Natural killer cell (primary cell): ENCODE measurements at regions not wholly inside any gene's neighbourhood (a gene's known extent, or its start where the extent isn't known, plus 50 kb on each side); places are given as distances from the start of the nearest gene placed in this dataset.
"Not testable (repeated sequence)": the region's sequence is repeated elsewhere in the genome, so short reads cannot be mapped to it uniquely, and the experiment has no call there.

Experiments used
- ATAC-seq, 3 donors: fragments of 150-1000 bp in 2 of 3; fragments of 200-7000 bp in 1 of 3; cut with Tn5 transposase; 1 replicate in 1 of 3; 2 replicates in 2 of 3; pipeline ENCODE4 v1.10.0; 2021; ENCODE audit warnings: mild to moderate bottlenecking in 2 of 3, moderate library complexity in 2 of 3
- DNase-seq, 2 donors: peaks; one replicate each; pipeline versions ENCODE4 v3.0.0 to v3.0.0-alpha.2; 2013 to 2021; ENCODE audit warnings: mixed read lengths in 1 of 2
- H3K27ac ChIP-seq: one replicate; pipeline ENCODE4 v1.5.1; 2013; ENCODE audit warnings: mild to moderate bottlenecking, low read length
- H3K27me3 ChIP-seq: one replicate; pipeline ENCODE4 v1.6.1; 2013; ENCODE audit warnings: low read length; ENCODE audit not compliant: control insufficient read depth, insufficient read depth
- H3K36me3 ChIP-seq: one replicate; pipeline ENCODE4 v1.6.1; 2013; ENCODE audit warnings: low read length; ENCODE audit not compliant: control insufficient read depth, insufficient read depth
- H3K4me1 ChIP-seq: one replicate; pipeline ENCODE4 v1.6.1; 2013; ENCODE audit warnings: low read length; ENCODE audit not compliant: control insufficient read depth, insufficient read depth
- H3K4me3 ChIP-seq: one replicate; pipeline ENCODE4 v1.5.1; 2013; ENCODE audit warnings: low read length
- H3K9me3 ChIP-seq: one replicate; pipeline ENCODE4 v1.6.1; 2013; ENCODE audit warnings: low read length; ENCODE audit not compliant: control insufficient read depth, insufficient read depth
- H3K27ac Mint-ChIP-seq, 2 donors: one replicate each; pipeline ENCODE4 v1.8.0; 2022; ENCODE audit warnings: mild to moderate bottlenecking in 2 of 2, mixed read lengths in 2 of 2, moderate library complexity in 1 of 2
- H3K27me3 Mint-ChIP-seq, 2 donors: one replicate each; pipeline ENCODE4 v1.8.0; 2022; ENCODE audit warnings: low read depth in 2 of 2, mixed read lengths in 2 of 2
- H3K36me3 Mint-ChIP-seq: one replicate; pipeline ENCODE4 v1.8.0; 2022; ENCODE audit warnings: mixed read lengths
- H3K4me1 Mint-ChIP-seq, 2 donors: one replicate each; pipeline ENCODE4 v1.8.0; 2022; ENCODE audit warnings: mixed read lengths in 2 of 2
- H3K4me3 Mint-ChIP-seq: one replicate; pipeline ENCODE4 v1.8.0; 2022; ENCODE audit warnings: mild to moderate bottlenecking, moderate library complexity, mixed read lengths
- H3K9me3 Mint-ChIP-seq, 2 donors: one replicate each; pipeline ENCODE4 v1.8.0; 2022; ENCODE audit warnings: mixed read lengths in 2 of 2
- CTCF ChIP-seq: fragments of 200-600 bp; IDR thresholded peaks from one replicate; pipeline ENCODE4 v1.8.0; 2022; ENCODE audit warnings: antibody characterized with exemption
- WGBS: methylation state at CpG from one replicate; pipeline ENCODE4 v1.1.7; 2013; ENCODE audit warnings: missing lambda C conversion rate; ENCODE audit not compliant: insufficient coverage; 5-methylcytosine and 5-hydroxymethylcytosine counted together
- intact Hi-C: fragments of 100-400 bp; cut with micrococcal nuclease; formaldehyde crosslinking; loops from one replicate; pipeline ENCODE4 v1.14.2; 2022

GRCh38 chr13:46463719-46464118 lies 76.7 kb upstream of the RUBCNL start:
- Mint-ChIP-seq H3K9me3 (no peaks in the 10 kb centered on the region), H3K4me1 (no peaks in the 10 kb centered on the region), H3K27ac (no peak overlapping the region), H3K27me3 (no peaks in the 10 kb centered on the region), H3K36me3 (no peaks in the 10 kb centered on the region), H3K4me3 (no peak overlapping the region)
- WGBS: 95% methylated on average over 17 of the region's 23 CpGs
- intact Hi-C loops: no loop called here
- Histone ChIP-seq H3K27me3 (no peaks in the 10 kb centered on the region), H3K4me1 (no peaks in the 10 kb centered on the region), H3K36me3 (no peaks in the 10 kb centered on the region), H3K27ac (no peak overlapping the region), H3K4me3 (no peak overlapping the region), H3K9me3 (no peaks in the 10 kb centered on the region)
- DNase-seq (no peak), ATAC-seq (no peak)
- TF ChIP-seq CTCF: no peak

GRCh38 chr13:46460223-46460622 lies 73.2 kb upstream of the RUBCNL start:
- H3K4me3 Mint-ChIP-seq, DNase-seq, H3K27ac ChIP-seq, H3K27me3 Mint-ChIP-seq, H3K9me3 Mint-ChIP-seq, H3K27me3 ChIP-seq, H3K27ac Mint-ChIP-seq, ATAC-seq, H3K4me3 ChIP-seq, intact Hi-C loops, H3K4me1 Mint-ChIP-seq, H3K36me3 Mint-ChIP-seq, H3K4me1 ChIP-seq, H3K36me3 ChIP-seq, H3K9me3 ChIP-seq: not testable (repeated sequence)
- WGBS: 85% methylated on average over 3 of the region's 4 CpGs

- H3K9me3 Mint-ChIP-seq, H3K4me1 Mint-ChIP-seq, H3K27ac ChIP-seq, H3K27ac Mint-ChIP-seq, intact Hi-C loops, H3K4me1 ChIP-seq, H3K4me3 Mint-ChIP-seq, H3K36me3 ChIP-seq, H3K36me3 Mint-ChIP-seq, H3K27me3 ChIP-seq, H3K4me3 ChIP-seq, H3K9me3 ChIP-seq, DNase-seq, ATAC-seq, H3K27me3 Mint-ChIP-seq: not testable (repeated sequence)
- no CpG with 5 or more reads among the region's 2 CpGs for WGBS
Observed at GRCh38 chr13:46457255-46457654, 70.2 kb upstream of the RUBCNL start.

GRCh38 chr13:46455924-46456323 lies 68.9 kb upstream of the RUBCNL start:
- H3K27me3 ChIP-seq, H3K27ac ChIP-seq, H3K27me3 Mint-ChIP-seq, H3K36me3 ChIP-seq, H3K9me3 Mint-ChIP-seq, DNase-seq, H3K36me3 Mint-ChIP-seq, intact Hi-C loops, H3K9me3 ChIP-seq, H3K4me1 ChIP-seq, H3K4me3 ChIP-seq, H3K4me3 Mint-ChIP-seq, H3K4me1 Mint-ChIP-seq, H3K27ac Mint-ChIP-seq: not testable (repeated sequence)
- ATAC-seq: peak; percentile 47 to 72 (median 49)
- no CpG with 5 or more reads among the region's 4 CpGs for WGBS

GRCh38 chr13:46451145-46451544 lies 64.1 kb upstream of the RUBCNL start:
- H3K27ac Mint-ChIP-seq, H3K4me3 ChIP-seq, H3K9me3 ChIP-seq, H3K9me3 Mint-ChIP-seq, H3K27ac ChIP-seq, DNase-seq, H3K36me3 Mint-ChIP-seq, H3K4me3 Mint-ChIP-seq, H3K36me3 ChIP-seq, H3K4me1 ChIP-seq, H3K27me3 Mint-ChIP-seq, intact Hi-C loops, H3K27me3 ChIP-seq, H3K4me1 Mint-ChIP-seq, ATAC-seq: not testable (repeated sequence)
- 33% methylated on average over 1 of the region's 3 CpGs for WGBS

- H3K36me3 Mint-ChIP-seq, H3K27ac ChIP-seq, H3K4me3 Mint-ChIP-seq, intact Hi-C loops, H3K4me3 ChIP-seq, H3K9me3 ChIP-seq, H3K36me3 ChIP-seq, ATAC-seq, H3K9me3 Mint-ChIP-seq, DNase-seq, H3K27me3 ChIP-seq, H3K4me1 Mint-ChIP-seq, H3K4me1 ChIP-seq, H3K27ac Mint-ChIP-seq: not testable (repeated sequence)
- WGBS: no CpG with 5 or more reads among the region's 2 CpGs
- peaks cover 9 to 10% of the 10 kb centered on the region in 2 donors for H3K27me3 Mint-ChIP-seq
Observed at GRCh38 chr13:46449949-46450348, 62.9 kb upstream of the RUBCNL start.

- ATAC-seq, H3K27ac Mint-ChIP-seq, H3K36me3 ChIP-seq, intact Hi-C loops, H3K27me3 ChIP-seq, H3K9me3 Mint-ChIP-seq, H3K36me3 Mint-ChIP-seq, H3K27ac ChIP-seq, H3K4me3 ChIP-seq, H3K4me1 ChIP-seq, H3K4me3 Mint-ChIP-seq, DNase-seq, H3K9me3 ChIP-seq, H3K4me1 Mint-ChIP-seq: not testable (repeated sequence)
- no CpG with 5 or more reads among the region's 4 CpGs for WGBS
- peaks cover 11 to 14% of the 10 kb centered on the region in 2 donors for H3K27me3 Mint-ChIP-seq
Observed at GRCh38 chr13:46448148-46448547, 61.1 kb upstream of the RUBCNL start.
